DND-41 (cell line): ENCODE measurements at regions not wholly inside any gene's neighbourhood (a gene's known extent, or its start where the extent isn't known, plus 50 kb on each side); places are given as distances from the start of the nearest gene placed in this dataset.

ENCODE experiments used
- ATAC-seq: fragments of 200-7000 bp; cut with Tn5 transposase; 3 replicates; pipeline ENCODE4 v1.9.1; 2021; ENCODE audit warnings: low read depth; ENCODE audit not compliant: insufficient read depth
- DNase-seq: peaks from one replicate; pipeline ENCODE4 v3.0.0-alpha.2; 2020
- H2AFZ ChIP-seq: 2 replicates; pipeline ENCODE4 v1.6.0; 2012; ENCODE audit warnings: low read depth, low read length
- H3K27ac ChIP-seq: 2 replicates; pipeline ENCODE4 v1.5.1; 2012; ENCODE audit warnings: low read length, inconsistent platforms
- H3K27me3 ChIP-seq: fragments of 200-600 bp; sonication (generic); 2 replicates; pipeline ENCODE4 v1.6.0; 2012; ENCODE audit warnings: low read length, mild to moderate bottlenecking, inconsistent platforms; ENCODE audit not compliant: insufficient read depth, poor library complexity
- H3K36me3 ChIP-seq: 2 replicates; pipeline ENCODE4 v1.5.1; 2012; ENCODE audit warnings: low read length, inconsistent platforms; ENCODE audit not compliant: insufficient read depth
- H3K4me1 ChIP-seq: 2 replicates; pipeline ENCODE4 v1.5.1; 2012; ENCODE audit warnings: mild to moderate bottlenecking, low read length; ENCODE audit not compliant: insufficient read depth
- H3K4me2 ChIP-seq: 2 replicates; pipeline ENCODE4 v1.6.0; 2012; ENCODE audit warnings: mild to moderate bottlenecking, moderate library complexity, low read length, inconsistent platforms; ENCODE audit not compliant: insufficient read depth
- H3K4me3 ChIP-seq, 2 experiments: fragments of 200-600 bp in 1 of 2; shearing (Covaris generic) in 1 of 2; 2 replicates each; pipeline ENCODE4 v1.5.1; 2012 to 2016; ENCODE audit warnings: inconsistent platforms in 2 of 2, low read length in 2 of 2, mild to moderate bottlenecking in 2 of 2, low read depth in 1 of 2, moderate library complexity in 1 of 2
- H3K79me2 ChIP-seq: 2 replicates; pipeline ENCODE4 v1.6.0; 2012; ENCODE audit warnings: low read length, inconsistent platforms; ENCODE audit not compliant: insufficient read depth
- H3K9ac ChIP-seq: 2 replicates; pipeline ENCODE4 v1.6.0; 2012; ENCODE audit warnings: low read depth, mild to moderate bottlenecking, inconsistent platforms, low read length, moderate library complexity
- H3K9me3 ChIP-seq: 2 replicates; pipeline ENCODE4 v1.5.1; 2012; ENCODE audit warnings: low read length, moderate library complexity, mild to moderate bottlenecking, inconsistent platforms; ENCODE audit not compliant: insufficient read depth, severe bottlenecking
- H4K20me1 ChIP-seq: 2 replicates; pipeline ENCODE4 v1.6.0; 2012; ENCODE audit warnings: low read length; ENCODE audit not compliant: insufficient read depth
- EZH2 ChIP-seq: IDR thresholded peaks from 3 replicates; pipeline ENCODE4 v1.6.1; 2012; ENCODE audit warnings: borderline replicate concordance, low read depth, mild to moderate bottlenecking, moderate library complexity, low read length, inconsistent platforms; ENCODE audit not compliant: severe bottlenecking
- TF ChIP-seq, protein P1 (sequence below): IDR thresholded peaks from 2 replicates; pipeline ENCODE4 v1.5.1; 2012; ENCODE audit warnings: borderline replicate concordance, low read length, moderate library complexity, mild to moderate bottlenecking; ENCODE audit not compliant: poor library complexity, severe bottlenecking; ENCODE audit errors: extremely low read depth

GRCh38 chr11:22433094-22433455, 94.9 kb downstream of the SLC17A6 start:
- ATAC-seq (no peak), DNase-seq (no peak)
- H3K9ac ChIP-seq, result no peak overlapping the region
- H3K79me2 ChIP-seq, result no peaks in the 10 kb centered on the region
- no peak overlapping the region for H2AFZ ChIP-seq
- H3K27me3 ChIP-seq, result no peaks in the 10 kb centered on the region
- H3K27ac ChIP-seq, result no peak overlapping the region
- H3K36me3 ChIP-seq, result no peaks in the 10 kb centered on the region
- H3K4me3 ChIP-seq, result no peak overlapping the region
- H4K20me1 ChIP-seq, result no peaks in the 10 kb centered on the region
- H3K9me3 ChIP-seq, result no peaks in the 10 kb centered on the region
- TF ChIP-seq, protein P1, sequence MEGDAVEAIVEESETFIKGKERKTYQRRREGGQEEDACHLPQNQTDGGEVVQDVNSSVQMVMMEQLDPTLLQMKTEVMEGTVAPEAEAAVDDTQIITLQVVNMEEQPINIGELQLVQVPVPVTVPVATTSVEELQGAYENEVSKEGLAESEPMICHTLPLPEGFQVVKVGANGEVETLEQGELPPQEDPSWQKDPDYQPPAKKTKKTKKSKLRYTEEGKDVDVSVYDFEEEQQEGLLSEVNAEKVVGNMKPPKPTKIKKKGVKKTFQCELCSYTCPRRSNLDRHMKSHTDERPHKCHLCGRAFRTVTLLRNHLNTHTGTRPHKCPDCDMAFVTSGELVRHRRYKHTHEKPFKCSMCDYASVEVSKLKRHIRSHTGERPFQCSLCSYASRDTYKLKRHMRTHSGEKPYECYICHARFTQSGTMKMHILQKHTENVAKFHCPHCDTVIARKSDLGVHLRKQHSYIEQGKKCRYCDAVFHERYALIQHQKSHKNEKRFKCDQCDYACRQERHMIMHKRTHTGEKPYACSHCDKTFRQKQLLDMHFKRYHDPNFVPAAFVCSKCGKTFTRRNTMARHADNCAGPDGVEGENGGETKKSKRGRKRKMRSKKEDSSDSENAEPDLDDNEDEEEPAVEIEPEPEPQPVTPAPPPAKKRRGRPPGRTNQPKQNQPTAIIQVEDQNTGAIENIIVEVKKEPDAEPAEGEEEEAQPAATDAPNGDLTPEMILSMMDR, result no peak
- no peak for TF ChIP-seq EZH2
- no peaks in the 10 kb centered on the region for H3K4me1 ChIP-seq
- H3K4me2 ChIP-seq, result no peak overlapping the region

DNA sequence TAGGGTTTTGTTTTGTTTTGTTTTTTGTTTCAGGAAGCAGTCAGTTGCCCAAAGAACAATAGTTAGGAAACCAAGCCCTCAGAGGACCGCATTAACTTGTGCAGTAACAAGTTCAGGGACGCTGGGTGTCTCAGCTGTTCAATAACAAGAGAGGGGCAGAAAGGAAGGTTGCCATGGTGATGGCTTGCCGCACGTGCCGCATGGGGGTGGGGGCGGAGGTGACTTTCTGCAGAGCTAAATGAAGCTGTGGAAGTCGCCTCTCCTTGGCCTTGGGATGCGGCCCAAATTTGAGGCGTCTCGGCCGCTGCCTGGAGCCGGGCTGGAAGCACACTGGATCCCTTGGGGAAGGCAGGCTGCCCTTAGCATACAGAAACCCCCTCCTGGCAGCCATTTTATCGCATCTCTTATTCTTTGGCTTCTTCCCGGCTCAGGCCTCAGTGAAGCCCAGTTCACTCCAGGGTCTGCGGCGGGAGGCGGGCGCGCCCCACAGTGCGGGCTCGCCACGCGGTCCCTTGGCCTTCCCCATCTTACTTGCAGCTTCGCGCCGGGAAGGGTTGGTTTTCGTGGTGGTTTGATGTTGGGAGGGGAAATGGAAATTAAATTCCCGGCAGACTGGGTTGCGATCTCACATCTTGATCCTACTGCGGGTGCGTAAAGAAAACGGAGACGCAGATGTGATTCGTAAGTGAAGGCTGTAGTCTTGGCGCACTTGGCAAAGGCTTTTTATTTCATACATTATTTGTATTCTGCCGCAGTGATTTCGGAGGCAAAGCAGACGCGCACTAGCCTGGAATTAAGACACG, 94.3 kb downstream of the SLC17A6 start:
- H3K79me2 ChIP-seq, result no peaks in the 10 kb centered on the region
- H3K4me3 ChIP-seq, result no peak overlapping the region
- ATAC-seq, result no peak
- H3K4me2 ChIP-seq, result no peak overlapping the region
- TF ChIP-seq, protein P1, result no peak
- TF ChIP-seq EZH2, result no peak
- no peak for DNase-seq
- H3K27ac ChIP-seq, result no peak overlapping the region
- no peaks in the 10 kb centered on the region for H3K4me1 ChIP-seq
- H3K36me3 ChIP-seq, result no peaks in the 10 kb centered on the region
- no peak overlapping the region for H2AFZ ChIP-seq
- H3K9ac ChIP-seq, result no peak overlapping the region
- no peaks in the 10 kb centered on the region for H3K27me3 ChIP-seq
- H3K9me3 ChIP-seq, result no peaks in the 10 kb centered on the region
- H4K20me1 ChIP-seq, result no peaks in the 10 kb centered on the region

GRCh38 chr11:22431106-22431505, 92.9 kb downstream of the SLC17A6 start:
- no peak for TF ChIP-seq EZH2
- TF ChIP-seq, protein P1, result no peak
- H4K20me1 ChIP-seq, result no peaks in the 10 kb centered on the region
- H3K9ac ChIP-seq, result no peak overlapping the region
- H3K27ac ChIP-seq, result no peak overlapping the region
- no peak for ATAC-seq
- H3K4me1 ChIP-seq, result no peaks in the 10 kb centered on the region
- H3K9me3 ChIP-seq, result no peaks in the 10 kb centered on the region
- H3K36me3 ChIP-seq, result no peaks in the 10 kb centered on the region
- no peak for DNase-seq
- H3K79me2 ChIP-seq, result no peaks in the 10 kb centered on the region
- no peaks in the 10 kb centered on the region for H3K27me3 ChIP-seq
- H3K4me2 ChIP-seq, result no peak overlapping the region
- H2AFZ ChIP-seq, result no peak overlapping the region
- no peak overlapping the region for H3K4me3 ChIP-seq

DNA sequence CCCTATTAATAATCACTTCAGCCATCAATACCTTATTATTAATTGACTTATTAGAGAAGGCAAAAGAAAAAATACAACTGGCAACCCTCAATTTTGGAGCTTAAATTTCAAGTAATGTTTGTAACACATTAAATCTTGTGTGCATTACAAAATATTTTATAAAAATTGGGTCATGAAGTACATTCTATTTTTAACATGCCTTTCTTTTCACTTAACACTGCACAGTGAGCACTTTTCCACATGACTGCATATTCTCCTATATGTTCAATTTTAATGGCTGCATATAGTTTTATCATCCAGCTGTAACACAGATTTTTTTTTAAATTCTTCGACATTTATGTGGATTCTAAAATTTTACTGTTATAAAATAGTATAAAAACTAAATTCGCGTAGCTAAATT, 92.5 kb downstream of the SLC17A6 start:
- Histone ChIP-seq H3K4me2 (no peak overlapping the region), H2AFZ (no peak overlapping the region), H3K4me1 (no peaks in the 10 kb centered on the region), H3K9ac (no peak overlapping the region), H4K20me1 (no peaks in the 10 kb centered on the region), H3K27me3 (no peaks in the 10 kb centered on the region), H3K36me3 (no peaks in the 10 kb centered on the region), H3K4me3 (no peak overlapping the region), H3K9me3 (no peaks in the 10 kb centered on the region), H3K79me2 (no peaks in the 10 kb centered on the region), H3K27ac (no peak overlapping the region)
- no peak for TF ChIP-seq EZH2
- TF ChIP-seq, protein P1, result no peak
- DNase-seq (no peak), ATAC-seq (no peak)
